ENCODE measurements at regions not wholly inside any gene's neighbourhood (a gene's known extent, or its start where the extent isn't known, plus 50 kb on each side); places are given as distances from the start of the nearest gene placed in this dataset.

- TF ChIP-seq CTCF (conservative IDR thresholded peaks at IDR 0.05; ENCODE audit: low read depth, low read length), result no peak
- TF ChIP-seq EZH2 (IDR thresholded peaks at IDR 0.05; ENCODE audit: borderline replicate concordance, low read depth, low read length, poor library complexity, severe bottlenecking), result no peak
Measured at GRCh38 chr10:130516141-130516735, 380.0 kb downstream of the GLRX3 start.

All from A673 (cell line).